MCF 10A (cell line): ENCODE measurements at regions not wholly inside any gene's neighbourhood (a gene's known extent, or its start where the extent isn't known, plus 50 kb on each side); places are given as distances from the start of the nearest gene placed in this dataset.

Source experiments
- BruUV-seq: library from RNA; stranded (reverse); fragments of 400-500 nt; replicated peaks from 2 replicates; lab custom pipeline; 2021; lab: Mats Ljungman, UMichigan
- CTCF ChIA-PET: fragments of 300-600 bp; sonication (Branson Sonifier 250); formaldehyde crosslinking; extraction: SDS; loops from one replicate; lab custom pipeline; 2021; ENCODE audit warnings: antibody characterized with exemption, inconsistent platforms; lab: Yijun Ruan, JAX
- POLR2A ChIA-PET: fragments of 300-600, 350-650 bp; sonication (Branson Sonifier 250); formaldehyde crosslinking; extraction: SDS; loops from one replicate; lab custom pipeline; 2020; ENCODE audit warnings: antibody characterized with exemption, inconsistent platforms; lab: Yijun Ruan, JAX
- DNase-seq: peaks from one replicate; pipeline ENCODE4 v3.0.0-alpha.2; 2018; ENCODE audit not compliant: unreplicated experiment
- H3K27ac Mint-ChIP-seq: one replicate; pipeline ENCODE4 v1.8.0; 2022; ENCODE audit warnings: mild to moderate bottlenecking, low read depth, mixed read lengths; ENCODE audit not compliant: unreplicated experiment
- H3K27me3 Mint-ChIP-seq: one replicate; pipeline ENCODE4 v1.8.0; 2022; ENCODE audit warnings: mixed read lengths; ENCODE audit not compliant: insufficient read depth, unreplicated experiment
- H3K36me3 Mint-ChIP-seq: one replicate; pipeline ENCODE4 v1.8.0; 2022; ENCODE audit warnings: mild to moderate bottlenecking, moderate library complexity, mixed read lengths; ENCODE audit not compliant: insufficient read depth, unreplicated experiment
- H3K4me1 Mint-ChIP-seq: one replicate; pipeline ENCODE4 v1.8.0; 2022; ENCODE audit warnings: mixed read lengths; ENCODE audit not compliant: insufficient read depth, unreplicated experiment
- H3K4me3 Mint-ChIP-seq: one replicate; pipeline ENCODE4 v1.8.0; 2022; ENCODE audit warnings: mild to moderate bottlenecking, moderate library complexity, mixed read lengths; ENCODE audit not compliant: unreplicated experiment
- H3K9me3 Mint-ChIP-seq: one replicate; pipeline ENCODE4 v1.8.0; 2022; ENCODE audit warnings: mixed read lengths; ENCODE audit not compliant: unreplicated experiment
- intact Hi-C: fragments of 100-400 bp; cut with micrococcal nuclease; formaldehyde crosslinking; loops from 2 replicates; pipeline ENCODE4 v1.14.1; 2022
- TF ChIP-seq, protein P1 (sequence below): fragments of 200-600 bp; IDR thresholded peaks from one replicate; pipeline ENCODE4 v1.8.0; 2022; ENCODE audit warnings: antibody characterized with exemption, mild to moderate bottlenecking; ENCODE audit not compliant: unreplicated experiment

- CTCF ChIA-PET = no interaction called here
- POLR2A ChIA-PET = interaction anchor here (1.3 kb wide), 1 partner anchor 9 kb away, joined by 4 read pairs; no protein-coding TSS in a partner anchor
- H3K4me3 Mint-ChIP-seq = no peak overlapping the region
- BruUV-seq = no TSS peak
- H3K27ac Mint-ChIP-seq = no peak overlapping the region
- no peaks in the 10 kb centered on the region for H3K4me1 Mint-ChIP-seq
- H3K36me3 Mint-ChIP-seq = no peaks in the 10 kb centered on the region
- intact Hi-C loops = no loop called here
- no peaks in the 10 kb centered on the region for H3K9me3 Mint-ChIP-seq
- TF ChIP-seq, protein P1, sequence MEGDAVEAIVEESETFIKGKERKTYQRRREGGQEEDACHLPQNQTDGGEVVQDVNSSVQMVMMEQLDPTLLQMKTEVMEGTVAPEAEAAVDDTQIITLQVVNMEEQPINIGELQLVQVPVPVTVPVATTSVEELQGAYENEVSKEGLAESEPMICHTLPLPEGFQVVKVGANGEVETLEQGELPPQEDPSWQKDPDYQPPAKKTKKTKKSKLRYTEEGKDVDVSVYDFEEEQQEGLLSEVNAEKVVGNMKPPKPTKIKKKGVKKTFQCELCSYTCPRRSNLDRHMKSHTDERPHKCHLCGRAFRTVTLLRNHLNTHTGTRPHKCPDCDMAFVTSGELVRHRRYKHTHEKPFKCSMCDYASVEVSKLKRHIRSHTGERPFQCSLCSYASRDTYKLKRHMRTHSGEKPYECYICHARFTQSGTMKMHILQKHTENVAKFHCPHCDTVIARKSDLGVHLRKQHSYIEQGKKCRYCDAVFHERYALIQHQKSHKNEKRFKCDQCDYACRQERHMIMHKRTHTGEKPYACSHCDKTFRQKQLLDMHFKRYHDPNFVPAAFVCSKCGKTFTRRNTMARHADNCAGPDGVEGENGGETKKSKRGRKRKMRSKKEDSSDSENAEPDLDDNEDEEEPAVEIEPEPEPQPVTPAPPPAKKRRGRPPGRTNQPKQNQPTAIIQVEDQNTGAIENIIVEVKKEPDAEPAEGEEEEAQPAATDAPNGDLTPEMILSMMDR = no peak
- DNase-seq = no peak
- H3K27me3 Mint-ChIP-seq = no peaks in the 10 kb centered on the region
Observed at GRCh38 chr20:39640147-39640546, 678.0 kb downstream of the DHX35 start.

DNA sequence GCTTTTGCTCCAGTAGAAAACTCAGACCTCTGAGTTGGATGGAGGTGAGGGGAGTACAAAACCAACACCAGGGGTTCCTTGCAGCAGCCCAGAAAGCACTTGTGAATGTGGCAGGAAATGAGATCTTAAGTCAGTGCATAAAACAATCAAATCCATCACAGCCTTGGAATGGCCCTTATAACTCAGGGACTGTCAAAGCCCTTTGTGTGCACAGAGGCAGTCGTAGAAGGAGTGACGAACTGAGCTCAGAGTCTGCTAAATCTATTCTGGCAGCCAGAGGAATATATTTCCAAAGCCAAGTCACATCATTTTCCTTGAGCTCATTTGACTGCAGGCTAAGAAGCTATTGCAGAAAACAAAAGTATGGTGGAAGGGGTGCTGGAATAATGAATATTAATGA, 676.6 kb downstream of the DHX35 start:
- intact Hi-C loops = no loop called here
- POLR2A ChIA-PET = interaction anchor here (1.3 kb wide), 1 partner anchor 8 kb away, joined by 4 read pairs; no protein-coding TSS in a partner anchor
- no peaks in the 10 kb centered on the region for H3K27me3 Mint-ChIP-seq
- no peaks in the 10 kb centered on the region for H3K36me3 Mint-ChIP-seq
- CTCF ChIA-PET = interaction anchor here (0.6 to 1.6 kb wide), 6 partner anchors 53 to 576 kb away, joined by 3 to 4 read pairs (median 3); no protein-coding TSS in a partner anchor
- no peak overlapping the region for H3K4me3 Mint-ChIP-seq
- no peaks in the 10 kb centered on the region for H3K4me1 Mint-ChIP-seq
- BruUV-seq = no TSS peak
- no peaks in the 10 kb centered on the region for H3K9me3 Mint-ChIP-seq
- H3K27ac Mint-ChIP-seq = no peak overlapping the region
- TF ChIP-seq, protein P1 = no peak
- DNase-seq = no peak

- DNase-seq = no peak
- ChIA-PET CTCF (interaction anchor here (0.6 to 0.9 kb wide), 5 partner anchors 8 to 989 kb away, joined by 3 to 7 read pairs (median 3); no protein-coding TSS in a partner anchor), POLR2A (interaction anchor here (1.4 kb wide), 1 partner anchor 11 kb away, joined by 5 read pairs; no protein-coding TSS in a partner anchor)
- no peaks in the 10 kb centered on the region for H3K9me3 Mint-ChIP-seq
- H3K4me3 Mint-ChIP-seq = no peak overlapping the region
- H3K27ac Mint-ChIP-seq = no peak overlapping the region
- TF ChIP-seq, protein P1 = no peak
- H3K27me3 Mint-ChIP-seq = no peaks in the 10 kb centered on the region
- BruUV-seq = no TSS peak
- peaks cover 20% of the 10 kb centered on the region for H3K4me1 Mint-ChIP-seq
- H3K36me3 Mint-ChIP-seq = no peaks in the 10 kb centered on the region
- intact Hi-C loops = no loop called here
Observed at GRCh38 chr20:39633689-39634088, 671.5 kb downstream of the DHX35 start.

DNA sequence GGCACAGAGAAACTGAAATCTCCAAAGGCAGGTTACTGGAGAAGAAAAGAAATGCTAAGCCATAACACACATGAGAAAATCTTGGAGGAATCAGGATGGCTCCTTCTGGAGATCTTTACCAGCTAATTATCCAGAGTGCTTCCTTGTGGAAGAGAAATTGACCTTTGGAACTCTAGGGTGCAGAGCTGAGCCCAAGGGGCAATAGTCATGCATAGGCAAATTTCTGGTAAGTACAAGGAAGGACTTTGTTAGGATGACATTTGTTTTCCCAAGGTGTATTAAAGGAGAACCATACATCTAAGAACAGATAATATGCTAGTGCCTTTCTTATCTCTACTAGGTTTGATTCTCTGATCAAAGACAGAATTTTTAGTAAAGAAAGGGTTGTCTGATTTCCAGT, 670.6 kb downstream of the DHX35 start:
- Mint-ChIP-seq H3K27me3 (no peaks in the 10 kb centered on the region), H3K4me1 (peaks cover 28% of the 10 kb centered on the region), H3K27ac (no peak overlapping the region), H3K4me3 (no peak overlapping the region), H3K9me3 (no peaks in the 10 kb centered on the region), H3K36me3 (no peaks in the 10 kb centered on the region)
- intact Hi-C loops = no loop called here
- BruUV-seq = no TSS peak
- POLR2A ChIA-PET = no interaction called here
- no peak for DNase-seq
- CTCF ChIA-PET = interaction anchor here (0.6 to 0.9 kb wide), 2 partner anchors 13 to 40 kb away, joined by 3 read pairs; no protein-coding TSS in a partner anchor
- TF ChIP-seq, protein P1 = no peak
